GM12878 (cell line): ENCODE measurements at regions not wholly inside any gene's neighbourhood (a gene's known extent, or its start where the extent isn't known, plus 50 kb on each side); places are given as distances from the start of the nearest gene placed in this dataset.

Experiments used
- ATAC-seq: fragments of 200-7000 bp; cut with Tn5 transposase; 3 replicates; pipeline ENCODE4 v1.9.1; 2020; ENCODE audit warnings: mild to moderate bottlenecking, moderate library complexity
- BruUV-seq: library from RNA; stranded (reverse); fragments of 400-500 nt; replicated peaks from 2 replicates; lab custom pipeline; 2021; lab: Mats Ljungman, UMichigan
- CTCF ChIA-PET: fragments of 300-600 bp; sonication (Branson Sonifier 250); formaldehyde crosslinking; extraction: SDS; loops from one replicate; lab custom pipeline; 2021; ENCODE audit warnings: inconsistent platforms; lab: Yijun Ruan, JAX
- POLR2A ChIA-PET: fragments of 350-600 bp; formaldehyde crosslinking; extraction: SDS; loops from one replicate; lab custom pipeline; 2021; ENCODE audit warnings: inconsistent platforms; lab: Charles Lee
- RAD21 ChIA-PET: fragments of 300-600 bp; sonication (Branson Sonifier 250); formaldehyde crosslinking; loops from one replicate; lab custom pipeline; 2023; ENCODE audit warnings: antibody characterized with exemption; ENCODE audit not compliant: unreplicated experiment; lab: Charles Lee
- SMC1A ChIA-PET: fragments of 300-600 bp; sonication (Branson Sonifier 250); formaldehyde crosslinking; loops from one replicate; lab custom pipeline; 2023; ENCODE audit not compliant: unreplicated experiment, uncharacterized antibody; lab: Charles Lee
- DNase-seq: peaks from one replicate; pipeline ENCODE4 v3.0.0-alpha.2; 2011; ENCODE audit warnings: low read depth, low spot score
- FAIRE-seq: peaks from 3 replicates; lab custom pipeline; 2011; peaks lifted over from hg19 to GRCh38; lab: Jason Lieb, UNC
- H2AFZ ChIP-seq: 2 replicates; pipeline ENCODE4 v1.6.0; 2011; ENCODE audit warnings: low read depth, low read length, control low read depth; ENCODE audit not compliant: control insufficient read depth
- H3K27ac ChIP-seq: 2 replicates; pipeline ENCODE4 v1.5.1; 2011; ENCODE audit warnings: control low read depth; ENCODE audit not compliant: control insufficient read depth, insufficient read depth
- H3K27me3 ChIP-seq, 2 experiments: replicated peaks in 1 of 2; 2 replicates each; pipeline versions ENCODE4 v1.6.0 to v1.6.1; 2011; ENCODE audit warnings: low read length in 1 of 2; ENCODE audit not compliant: control insufficient read depth in 2 of 2, insufficient read depth in 2 of 2
- H3K36me3 ChIP-seq, 2 experiments: 2 replicates each; pipeline ENCODE4 v1.5.1; 2011; ENCODE audit warnings: low read length in 1 of 2; ENCODE audit not compliant: control insufficient read depth in 2 of 2, insufficient read depth in 2 of 2
- H3K4me1 ChIP-seq: 2 replicates; pipeline ENCODE4 v1.6.1; 2011; ENCODE audit warnings: mild to moderate bottlenecking, low read length, moderate library complexity, mixed read lengths; ENCODE audit not compliant: control insufficient read depth, insufficient read depth
- H3K4me2 ChIP-seq: 2 replicates; pipeline ENCODE4 v1.6.0; 2011; ENCODE audit warnings: control low read depth; ENCODE audit not compliant: control insufficient read depth, insufficient read depth
- H3K4me3 ChIP-seq: fragments of 200-600 bp; sonication (generic); 2 replicates; pipeline ENCODE4 v1.5.1; 2016
- H3K79me2 ChIP-seq: 2 replicates; pipeline ENCODE4 v1.6.0; 2011; ENCODE audit warnings: low read length; ENCODE audit not compliant: control insufficient read depth, insufficient read depth
- H3K9ac ChIP-seq: 2 replicates; pipeline ENCODE4 v1.8.0; 2011; ENCODE audit warnings: low read length, control low read depth, mixed read lengths; ENCODE audit not compliant: control insufficient read depth, insufficient read depth
- H3K9me3 ChIP-seq: replicated peaks from 3 replicates; pipeline ENCODE4 v1.5.1; 2011; ENCODE audit warnings: mild to moderate bottlenecking, low read length; ENCODE audit not compliant: control insufficient read depth, insufficient read depth
- H4K20me1 ChIP-seq: 2 replicates; pipeline ENCODE4 v1.6.0; 2011; ENCODE audit not compliant: control insufficient read depth, insufficient read depth
- BHLHE40 ChIP-seq, 2 experiments: fragments of 450-650 bp in 1 of 2; IDR thresholded peaks; 2 replicates each; pipeline ENCODE4 v1.6.1; 2011 to 2017; ENCODE audit warnings: low read depth in 2 of 2, borderline replicate concordance in 1 of 2, improper control_type of control experiment in 1 of 2, low read length in 1 of 2, mild to moderate bottlenecking in 1 of 2
- CBX5 ChIP-seq: sonication (generic); IDR thresholded peaks from 2 replicates; pipeline ENCODE4 v1.6.1; 2016; ENCODE audit warnings: low read depth, moderate library complexity, mild to moderate bottlenecking, inconsistent platforms
- EGR1 ChIP-seq, 2 experiments: IDR thresholded peaks; 1 replicate in 1 of 2; 2 replicates in 1 of 2; pipeline ENCODE4 v1.6.1; 2011 to 2012; ENCODE audit warnings: low read depth in 2 of 2, low read length in 2 of 2, borderline replicate concordance in 1 of 2, mild to moderate bottlenecking in 1 of 2, moderate library complexity in 1 of 2
- EP300 ChIP-seq, 2 experiments: fragments of 150-350 bp in 1 of 2; IDR thresholded peaks; 2 replicates each; pipeline ENCODE4 v1.6.1; 2011 to 2012; ENCODE audit warnings: low read depth in 2 of 2, low read length in 2 of 2, borderline replicate concordance in 1 of 2, improper control_type of control experiment in 1 of 2, inconsistent platforms in 1 of 2; ENCODE audit not compliant: control insufficient read depth in 1 of 2
- HCFC1 ChIP-seq: fragments of 150-350 bp; IDR thresholded peaks from 2 replicates; pipeline ENCODE4 v1.6.1; 2014; ENCODE audit warnings: low read length
- MEF2A ChIP-seq: IDR thresholded peaks from 2 replicates; pipeline ENCODE4 v1.6.1; 2011; ENCODE audit warnings: low read depth, mild to moderate bottlenecking, low read length, moderate library complexity; ENCODE audit not compliant: insufficient read depth
- POLR2A ChIP-seq: IDR thresholded peaks from 2 replicates; pipeline ENCODE4 v1.6.1; 2011; ENCODE audit warnings: low read depth, mild to moderate bottlenecking, low read length
- SPI1 ChIP-seq: IDR thresholded peaks from 2 replicates; pipeline ENCODE4 v1.6.1; 2011; ENCODE audit warnings: low read depth, mild to moderate bottlenecking, low read length, moderate library complexity, borderline replicate concordance; ENCODE audit not compliant: insufficient read depth
- SUZ12 ChIP-seq: fragments of 200-600 bp; sonication (generic); IDR thresholded peaks from one replicate; pipeline ENCODE4 v1.6.1; 2018; ENCODE audit warnings: antibody characterized with exemption, mild to moderate bottlenecking; ENCODE audit not compliant: unreplicated experiment
- TCF12 ChIP-seq: IDR thresholded peaks from 2 replicates; pipeline ENCODE4 v1.6.1; 2011; ENCODE audit warnings: low read depth, mild to moderate bottlenecking, low read length
- ZNF274 ChIP-seq: IDR thresholded peaks from one replicate; pipeline ENCODE4 v1.8.0; 2011; ENCODE audit not compliant: insufficient read length, insufficient read depth
- WGBS: methylation state at CpG from one replicate; pipeline ENCODE4 v1.1.6; 2016; ENCODE audit warnings: low lambda C conversion rate; ENCODE audit not compliant: insufficient replicate concordance, insufficient coverage; ENCODE audit errors: missing lambda C conversion rate; 5-methylcytosine and 5-hydroxymethylcytosine counted together
- in situ Hi-C: fragments of 300-500 bp; cut with MboI; formaldehyde crosslinking; loops from 9 replicates; pipeline ENCODE4 v1.14.3; 2018; ENCODE audit warnings: mixed read lengths
- intact Hi-C: fragments of 100-400 bp; cut with micrococcal nuclease; formaldehyde crosslinking; loops from one replicate; pipeline ENCODE4 v1.14.2; 2022; ENCODE audit not compliant: unreplicated experiment
- TF ChIP-seq, protein P1 (sequence below): fragments of 450-650 bp; IDR thresholded peaks from 2 replicates; pipeline ENCODE4 v1.6.1; 2017; ENCODE audit warnings: mild to moderate bottlenecking, moderate library complexity
- TF ChIP-seq, protein P2 (sequence below): IDR thresholded peaks from 2 replicates; pipeline ENCODE4 v1.6.1; 2012; ENCODE audit warnings: low read length, inconsistent platforms
- TF ChIP-seq, protein P3 (sequence below): fragments of 450-650 bp; IDR thresholded peaks from 2 replicates; pipeline ENCODE4 v1.6.1; 2017; ENCODE audit warnings: mild to moderate bottlenecking, moderate library complexity

DNA sequence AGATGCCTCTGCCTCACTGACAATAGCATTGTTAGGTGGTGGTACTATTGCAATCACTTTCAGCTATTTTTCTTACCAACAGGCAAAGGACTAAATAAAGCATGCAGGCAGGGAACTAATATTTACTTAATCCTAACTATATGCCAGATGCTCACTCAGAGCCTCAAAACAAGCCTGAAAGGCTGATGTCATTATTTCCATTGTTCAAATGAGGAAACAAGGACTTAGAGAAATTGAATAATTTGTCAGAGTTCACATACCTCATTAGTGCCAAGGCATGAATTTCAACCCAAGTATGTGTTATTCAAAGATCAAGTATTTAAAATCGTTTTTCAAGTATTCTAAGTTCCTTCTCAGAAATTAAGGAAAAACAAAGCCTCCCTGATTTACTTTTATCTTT, 374.9 kb upstream of the TECRL start:
- no peak overlapping the region for H3K9ac ChIP-seq
- H3K9me3 ChIP-seq: no peaks in the 10 kb centered on the region
- no peak for DNase-seq
- H3K4me3 ChIP-seq: no peak overlapping the region
- SMC1A ChIA-PET: interaction anchor here (1.0 kb wide), 1 partner anchor 37 kb away, joined by 3 read pairs; no protein-coding TSS in a partner anchor
- no peaks in the 10 kb centered on the region for H4K20me1 ChIP-seq
- POLR2A ChIA-PET: no interaction called here
- RAD21 ChIA-PET: no interaction called here
- H2AFZ ChIP-seq: no peak overlapping the region
- no peaks in the 10 kb centered on the region for H3K27me3 ChIP-seq
- no peak for ATAC-seq
- BruUV-seq: no TSS peak
- intact Hi-C loops (no loop called here), in situ Hi-C loops (no loop called here)
- no peaks in the 10 kb centered on the region for H3K4me1 ChIP-seq
- FAIRE-seq: no peak
- H3K27ac ChIP-seq: no peak overlapping the region
- no peaks in the 10 kb centered on the region for H3K36me3 ChIP-seq
- no peaks in the 10 kb centered on the region for H3K79me2 ChIP-seq
- no peak overlapping the region for H3K4me2 ChIP-seq
- CTCF ChIA-PET: no interaction called here
- 0% methylated on average over 1 of the region's 1 CpG for WGBS
- TF ChIP-seq SPI1 (no peak), SUZ12 (no peak), BHLHE40 (IDR thresholded peaks at IDR 0.05; ENCODE audit: borderline replicate concordance in 1 of 2, low read depth in 2 of 2, low read length in 1 of 2) (no peak), TCF12 (no peak), POLR2A (no peak), EP300 (IDR thresholded peaks at IDR 0.05; ENCODE audit: borderline replicate concordance in 1 of 2, control insufficient read depth in 1 of 2, low read depth in 2 of 2, low read length in 2 of 2) (no peak), HCFC1 (no peak), ZNF274 (no peak), CBX5 (no peak), EGR1 (IDR thresholded peaks at IDR 0.05; ENCODE audit: borderline replicate concordance in 1 of 2, low read depth in 2 of 2, low read length in 2 of 2) (no peak), MEF2A (no peak)
- TF ChIP-seq, protein P1, sequence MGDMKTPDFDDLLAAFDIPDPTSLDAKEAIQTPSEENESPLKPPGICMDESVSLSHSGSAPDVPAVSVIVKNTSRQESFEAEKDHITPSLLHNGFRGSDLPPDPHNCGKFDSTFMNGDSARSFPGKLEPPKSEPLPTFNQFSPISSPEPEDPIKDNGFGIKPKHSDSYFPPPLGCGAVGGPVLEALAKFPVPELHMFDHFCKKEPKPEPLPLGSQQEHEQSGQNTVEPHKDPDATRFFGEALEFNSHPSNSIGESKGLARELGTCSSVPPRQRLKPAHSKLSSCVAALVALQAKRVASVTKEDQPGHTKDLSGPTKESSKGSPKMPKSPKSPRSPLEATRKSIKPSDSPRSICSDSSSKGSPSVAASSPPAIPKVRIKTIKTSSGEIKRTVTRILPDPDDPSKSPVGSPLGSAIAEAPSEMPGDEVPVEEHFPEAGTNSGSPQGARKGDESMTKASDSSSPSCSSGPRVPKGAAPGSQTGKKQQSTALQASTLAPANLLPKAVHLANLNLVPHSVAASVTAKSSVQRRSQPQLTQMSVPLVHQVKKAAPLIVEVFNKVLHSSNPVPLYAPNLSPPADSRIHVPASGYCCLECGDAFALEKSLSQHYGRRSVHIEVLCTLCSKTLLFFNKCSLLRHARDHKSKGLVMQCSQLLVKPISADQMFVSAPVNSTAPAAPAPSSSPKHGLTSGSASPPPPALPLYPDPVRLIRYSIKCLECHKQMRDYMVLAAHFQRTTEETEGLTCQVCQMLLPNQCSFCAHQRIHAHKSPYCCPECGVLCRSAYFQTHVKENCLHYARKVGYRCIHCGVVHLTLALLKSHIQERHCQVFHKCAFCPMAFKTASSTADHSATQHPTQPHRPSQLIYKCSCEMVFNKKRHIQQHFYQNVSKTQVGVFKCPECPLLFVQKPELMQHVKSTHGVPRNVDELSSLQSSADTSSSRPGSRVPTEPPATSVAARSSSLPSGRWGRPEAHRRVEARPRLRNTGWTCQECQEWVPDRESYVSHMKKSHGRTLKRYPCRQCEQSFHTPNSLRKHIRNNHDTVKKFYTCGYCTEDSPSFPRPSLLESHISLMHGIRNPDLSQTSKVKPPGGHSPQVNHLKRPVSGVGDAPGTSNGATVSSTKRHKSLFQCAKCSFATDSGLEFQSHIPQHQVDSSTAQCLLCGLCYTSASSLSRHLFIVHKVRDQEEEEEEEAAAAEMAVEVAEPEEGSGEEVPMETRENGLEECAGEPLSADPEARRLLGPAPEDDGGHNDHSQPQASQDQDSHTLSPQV: no peak
- TF ChIP-seq, protein P2, sequence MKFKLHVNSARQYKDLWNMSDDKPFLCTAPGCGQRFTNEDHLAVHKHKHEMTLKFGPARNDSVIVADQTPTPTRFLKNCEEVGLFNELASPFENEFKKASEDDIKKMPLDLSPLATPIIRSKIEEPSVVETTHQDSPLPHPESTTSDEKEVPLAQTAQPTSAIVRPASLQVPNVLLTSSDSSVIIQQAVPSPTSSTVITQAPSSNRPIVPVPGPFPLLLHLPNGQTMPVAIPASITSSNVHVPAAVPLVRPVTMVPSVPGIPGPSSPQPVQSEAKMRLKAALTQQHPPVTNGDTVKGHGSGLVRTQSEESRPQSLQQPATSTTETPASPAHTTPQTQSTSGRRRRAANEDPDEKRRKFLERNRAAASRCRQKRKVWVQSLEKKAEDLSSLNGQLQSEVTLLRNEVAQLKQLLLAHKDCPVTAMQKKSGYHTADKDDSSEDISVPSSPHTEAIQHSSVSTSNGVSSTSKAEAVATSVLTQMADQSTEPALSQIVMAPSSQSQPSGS: no peak
- TF ChIP-seq, protein P3, sequence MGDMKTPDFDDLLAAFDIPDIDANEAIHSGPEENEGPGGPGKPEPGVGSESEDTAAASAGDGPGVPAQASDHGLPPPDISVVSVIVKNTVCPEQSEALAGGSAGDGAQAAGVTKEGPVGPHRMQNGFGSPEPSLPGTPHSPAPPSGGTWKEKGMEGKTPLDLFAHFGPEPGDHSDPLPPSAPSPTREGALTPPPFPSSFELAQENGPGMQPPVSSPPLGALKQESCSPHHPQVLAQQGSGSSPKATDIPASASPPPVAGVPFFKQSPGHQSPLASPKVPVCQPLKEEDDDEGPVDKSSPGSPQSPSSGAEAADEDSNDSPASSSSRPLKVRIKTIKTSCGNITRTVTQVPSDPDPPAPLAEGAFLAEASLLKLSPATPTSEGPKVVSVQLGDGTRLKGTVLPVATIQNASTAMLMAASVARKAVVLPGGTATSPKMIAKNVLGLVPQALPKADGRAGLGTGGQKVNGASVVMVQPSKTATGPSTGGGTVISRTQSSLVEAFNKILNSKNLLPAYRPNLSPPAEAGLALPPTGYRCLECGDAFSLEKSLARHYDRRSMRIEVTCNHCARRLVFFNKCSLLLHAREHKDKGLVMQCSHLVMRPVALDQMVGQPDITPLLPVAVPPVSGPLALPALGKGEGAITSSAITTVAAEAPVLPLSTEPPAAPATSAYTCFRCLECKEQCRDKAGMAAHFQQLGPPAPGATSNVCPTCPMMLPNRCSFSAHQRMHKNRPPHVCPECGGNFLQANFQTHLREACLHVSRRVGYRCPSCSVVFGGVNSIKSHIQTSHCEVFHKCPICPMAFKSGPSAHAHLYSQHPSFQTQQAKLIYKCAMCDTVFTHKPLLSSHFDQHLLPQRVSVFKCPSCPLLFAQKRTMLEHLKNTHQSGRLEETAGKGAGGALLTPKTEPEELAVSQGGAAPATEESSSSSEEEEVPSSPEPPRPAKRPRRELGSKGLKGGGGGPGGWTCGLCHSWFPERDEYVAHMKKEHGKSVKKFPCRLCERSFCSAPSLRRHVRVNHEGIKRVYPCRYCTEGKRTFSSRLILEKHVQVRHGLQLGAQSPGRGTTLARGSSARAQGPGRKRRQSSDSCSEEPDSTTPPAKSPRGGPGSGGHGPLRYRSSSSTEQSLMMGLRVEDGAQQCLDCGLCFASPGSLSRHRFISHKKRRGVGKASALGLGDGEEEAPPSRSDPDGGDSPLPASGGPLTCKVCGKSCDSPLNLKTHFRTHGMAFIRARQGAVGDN: no peak
